DND-41 (cell line): ENCODE measurements at regions not wholly inside any gene's neighbourhood (a gene's known extent, or its start where the extent isn't known, plus 50 kb on each side); places are given as distances from the start of the nearest gene placed in this dataset.

Experiments used
- EZH2 ChIP-seq: IDR thresholded peaks from 3 replicates; pipeline ENCODE4 v1.6.1; 2012; ENCODE audit warnings: borderline replicate concordance, low read depth, mild to moderate bottlenecking, moderate library complexity, low read length, inconsistent platforms; ENCODE audit not compliant: severe bottlenecking
- TF ChIP-seq, protein P1 (sequence below): IDR thresholded peaks from 2 replicates; pipeline ENCODE4 v1.5.1; 2012; ENCODE audit warnings: borderline replicate concordance, low read length, moderate library complexity, mild to moderate bottlenecking; ENCODE audit not compliant: poor library complexity, severe bottlenecking; ENCODE audit errors: extremely low read depth

GRCh38 chr4:13238936-13239335 is 245.2 kb downstream of the RAB28 start:
- TF ChIP-seq, protein P1, sequence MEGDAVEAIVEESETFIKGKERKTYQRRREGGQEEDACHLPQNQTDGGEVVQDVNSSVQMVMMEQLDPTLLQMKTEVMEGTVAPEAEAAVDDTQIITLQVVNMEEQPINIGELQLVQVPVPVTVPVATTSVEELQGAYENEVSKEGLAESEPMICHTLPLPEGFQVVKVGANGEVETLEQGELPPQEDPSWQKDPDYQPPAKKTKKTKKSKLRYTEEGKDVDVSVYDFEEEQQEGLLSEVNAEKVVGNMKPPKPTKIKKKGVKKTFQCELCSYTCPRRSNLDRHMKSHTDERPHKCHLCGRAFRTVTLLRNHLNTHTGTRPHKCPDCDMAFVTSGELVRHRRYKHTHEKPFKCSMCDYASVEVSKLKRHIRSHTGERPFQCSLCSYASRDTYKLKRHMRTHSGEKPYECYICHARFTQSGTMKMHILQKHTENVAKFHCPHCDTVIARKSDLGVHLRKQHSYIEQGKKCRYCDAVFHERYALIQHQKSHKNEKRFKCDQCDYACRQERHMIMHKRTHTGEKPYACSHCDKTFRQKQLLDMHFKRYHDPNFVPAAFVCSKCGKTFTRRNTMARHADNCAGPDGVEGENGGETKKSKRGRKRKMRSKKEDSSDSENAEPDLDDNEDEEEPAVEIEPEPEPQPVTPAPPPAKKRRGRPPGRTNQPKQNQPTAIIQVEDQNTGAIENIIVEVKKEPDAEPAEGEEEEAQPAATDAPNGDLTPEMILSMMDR: no peak
- TF ChIP-seq EZH2: no peak
